KMS-11 (cell line): ENCODE measurements at regions not wholly inside any gene's neighbourhood (a gene's known extent, or its start where the extent isn't known, plus 50 kb on each side); places are given as distances from the start of the nearest gene placed in this dataset.

Experiments
- H2AFZ ChIP-seq: fragments of 200-600 bp; sonication (generic); 2 replicates; pipeline ENCODE4 v1.6.1; 2016; ENCODE audit warnings: antibody characterized with exemption, mixed run types, low read depth
- H3K27ac ChIP-seq: fragments of 200-600 bp; sonication (generic); 2 replicates; pipeline ENCODE4 v1.6.1; 2016; ENCODE audit warnings: mild to moderate bottlenecking, mixed run types
- H3K27me3 ChIP-seq: fragments of 200-600 bp; sonication (generic); 2 replicates; pipeline ENCODE4 v1.6.1; 2017; ENCODE audit warnings: mild to moderate bottlenecking, low read depth, mixed run types, moderate library complexity; ENCODE audit not compliant: insufficient read depth
- H3K36me3 ChIP-seq: fragments of 200-600 bp; sonication (generic); 2 replicates; pipeline ENCODE4 v1.6.1; 2017; ENCODE audit warnings: mild to moderate bottlenecking, mixed run types; ENCODE audit not compliant: insufficient read depth
- H3K4me1 ChIP-seq: fragments of 200-600 bp; sonication (generic); 2 replicates; pipeline ENCODE4 v1.6.1; 2016; ENCODE audit warnings: mild to moderate bottlenecking, low read depth, mixed run types; ENCODE audit not compliant: poor library complexity, severe bottlenecking
- H3K4me2 ChIP-seq: fragments of 200-600 bp; sonication (generic); 2 replicates; pipeline ENCODE4 v1.7.0; 2016; ENCODE audit warnings: mild to moderate bottlenecking, mixed run types
- H3K4me3 ChIP-seq: fragments of 200-600 bp; sonication (generic); IDR thresholded peaks from 2 replicates; pipeline ENCODE4 v1.6.1; 2017; ENCODE audit warnings: low read depth, low read length, mixed read lengths; ENCODE audit not compliant: insufficient read depth
- H3K79me2 ChIP-seq: fragments of 200-600 bp; sonication (generic); 2 replicates; pipeline ENCODE4 v1.6.1; 2016; ENCODE audit warnings: low read depth, mixed run types; ENCODE audit not compliant: insufficient read depth
- H3K9ac ChIP-seq: fragments of 200-600 bp; sonication (generic); 2 replicates; pipeline ENCODE4 v1.6.1; 2016; ENCODE audit warnings: mild to moderate bottlenecking, mixed run types
- H4K20me1 ChIP-seq: fragments of 200-600 bp; sonication (generic); 2 replicates; pipeline ENCODE4 v1.6.1; 2016; ENCODE audit warnings: mild to moderate bottlenecking, mixed run types; ENCODE audit not compliant: insufficient read depth
- TF ChIP-seq, protein P1 (sequence below): fragments of 200-600 bp; sonication (generic); conservative IDR thresholded peaks from 2 replicates; pipeline ENCODE4 v1.6.1; 2017; ENCODE audit warnings: low read depth, mild to moderate bottlenecking, antibody characterized with exemption, low read length, moderate library complexity, mixed read lengths

GRCh38 chr5:133895979-133896845, 72.2 kb downstream of the C5orf15 start:
- Histone ChIP-seq H3K4me3 (no peak overlapping the region), H3K27me3 (no peaks in the 10 kb centered on the region; the same call in 1 of the 2 replicates), H3K4me2 (peak overlapping the region; percentile 83), H2AFZ (peak overlapping the region; percentile 42; the same call in 1 of the 2 replicates), H4K20me1 (no peaks in the 10 kb centered on the region), H3K79me2 (no peaks in the 10 kb centered on the region), H3K36me3 (no peaks in the 10 kb centered on the region), H3K27ac (no peak overlapping the region), H3K4me1 (peaks cover 35% of the 10 kb centered on the region), H3K9ac (no peak overlapping the region)
- TF ChIP-seq, protein P1, sequence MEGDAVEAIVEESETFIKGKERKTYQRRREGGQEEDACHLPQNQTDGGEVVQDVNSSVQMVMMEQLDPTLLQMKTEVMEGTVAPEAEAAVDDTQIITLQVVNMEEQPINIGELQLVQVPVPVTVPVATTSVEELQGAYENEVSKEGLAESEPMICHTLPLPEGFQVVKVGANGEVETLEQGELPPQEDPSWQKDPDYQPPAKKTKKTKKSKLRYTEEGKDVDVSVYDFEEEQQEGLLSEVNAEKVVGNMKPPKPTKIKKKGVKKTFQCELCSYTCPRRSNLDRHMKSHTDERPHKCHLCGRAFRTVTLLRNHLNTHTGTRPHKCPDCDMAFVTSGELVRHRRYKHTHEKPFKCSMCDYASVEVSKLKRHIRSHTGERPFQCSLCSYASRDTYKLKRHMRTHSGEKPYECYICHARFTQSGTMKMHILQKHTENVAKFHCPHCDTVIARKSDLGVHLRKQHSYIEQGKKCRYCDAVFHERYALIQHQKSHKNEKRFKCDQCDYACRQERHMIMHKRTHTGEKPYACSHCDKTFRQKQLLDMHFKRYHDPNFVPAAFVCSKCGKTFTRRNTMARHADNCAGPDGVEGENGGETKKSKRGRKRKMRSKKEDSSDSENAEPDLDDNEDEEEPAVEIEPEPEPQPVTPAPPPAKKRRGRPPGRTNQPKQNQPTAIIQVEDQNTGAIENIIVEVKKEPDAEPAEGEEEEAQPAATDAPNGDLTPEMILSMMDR: no peak

DNA sequence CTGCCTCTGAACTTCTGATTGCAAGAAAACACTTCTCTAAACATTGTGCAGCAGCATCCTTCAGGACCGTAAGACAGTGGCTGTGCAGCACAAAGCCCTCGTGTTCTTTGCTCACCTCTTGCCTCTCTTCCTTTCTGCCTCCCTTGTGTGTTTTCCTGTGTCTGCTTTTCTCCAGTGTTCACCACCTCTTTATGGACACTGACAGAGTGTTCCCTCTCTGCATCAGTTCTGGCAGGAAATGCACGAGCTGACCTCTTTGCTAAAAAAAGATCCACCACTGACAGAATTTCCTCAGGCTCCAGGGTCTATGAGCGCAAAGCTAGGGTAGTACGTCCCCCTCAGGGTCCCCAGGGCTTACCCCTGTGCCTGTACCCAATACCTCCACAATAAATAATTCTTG, 74.3 kb downstream of the C5orf15 start:
- Histone ChIP-seq H3K4me1 (peaks cover 56% of the 10 kb centered on the region), H3K27me3 (no peaks in the 10 kb centered on the region; the same call in 1 of the 2 replicates), H3K4me3 (no peak overlapping the region), H2AFZ (no peak overlapping the region), H3K36me3 (no peaks in the 10 kb centered on the region), H4K20me1 (no peaks in the 10 kb centered on the region), H3K27ac (no peak overlapping the region), H3K9ac (no peak overlapping the region), H3K79me2 (no peaks in the 10 kb centered on the region), H3K4me2 (no peak overlapping the region)
- TF ChIP-seq, protein P1: no peak

- Histone ChIP-seq H2AFZ (no peak overlapping the region), H3K36me3 (no peaks in the 10 kb centered on the region), H3K4me3 (no peak overlapping the region), H3K4me2 (no peak overlapping the region), H3K9ac (no peak overlapping the region), H4K20me1 (no peaks in the 10 kb centered on the region), H3K27ac (no peak overlapping the region), H3K27me3 (no peaks in the 10 kb centered on the region; the same call in 1 of the 2 replicates), H3K4me1 (peaks cover 69% of the 10 kb centered on the region), H3K79me2 (no peaks in the 10 kb centered on the region)
- TF ChIP-seq, protein P1: no peak
Observed at GRCh38 chr5:133892774-133893173, 75.7 kb downstream of the C5orf15 start.

DNA sequence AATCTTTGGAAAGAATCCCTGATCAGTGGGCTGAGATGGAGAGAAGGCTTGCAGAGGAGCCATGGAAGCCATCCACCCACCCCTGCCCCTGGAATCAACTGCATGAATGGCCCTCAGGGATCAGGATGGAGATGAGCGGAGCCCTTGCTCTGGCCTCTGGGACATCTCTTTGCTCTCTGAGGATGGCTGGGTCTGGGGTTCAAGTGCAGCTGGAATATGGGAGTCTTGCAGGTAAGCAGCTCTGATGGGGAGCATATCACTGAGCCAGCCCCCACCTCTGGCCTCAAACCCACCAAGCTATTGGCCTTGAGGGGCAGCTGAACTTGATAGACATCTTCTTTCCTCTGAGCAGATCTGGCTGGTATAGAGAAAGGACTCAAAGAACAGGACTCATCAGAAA, 76.1 kb downstream of the C5orf15 start:
- no peak overlapping the region for H3K4me3 ChIP-seq
- H4K20me1 ChIP-seq: no peaks in the 10 kb centered on the region
- no peaks in the 10 kb centered on the region for H3K36me3 ChIP-seq
- no peaks in the 10 kb centered on the region for H3K79me2 ChIP-seq
- H3K27ac ChIP-seq: no peak overlapping the region
- no peak overlapping the region for H3K9ac ChIP-seq
- no peak overlapping the region for H3K4me2 ChIP-seq
- peaks cover 70% of the 10 kb centered on the region for H3K4me1 ChIP-seq
- TF ChIP-seq, protein P1: no peak
- no peak overlapping the region for H2AFZ ChIP-seq
- H3K27me3 ChIP-seq: no peaks in the 10 kb centered on the region; the same call in 1 of the 2 replicates
